ENCODE measurements at regions not wholly inside any gene's neighbourhood (a gene's known extent, or its start where the extent isn't known, plus 50 kb on each side); places are given as distances from the start of the nearest gene placed in this dataset. TPM values are rescaled to one million over a fixed set of nuclear protein-coding genes. Genes with fewer than 3 reads are reported as not detected.

Small RNA genes in the stretch of these regions (small RNA-seq; reads per million reads assigned to genes)
- not detected for gene AC004852.1 (ENCODE audit: low replicate concordance)
- gene AC009945.1 (ENCODE audit: low replicate concordance): not detected
- not detected for gene RF00012 (ENCODE audit: low replicate concordance)
- gene RF00019 (ENCODE audit: low replicate concordance): not detected
